Type B pancreatic cell (in vitro differentiated cells): ENCODE measurements at regions not wholly inside any gene's neighbourhood (a gene's known extent, or its start where the extent isn't known, plus 50 kb on each side); places are given as distances from the start of the nearest gene placed in this dataset.

ENCODE experiments used
- DNase-seq: peaks from one replicate; pipeline ENCODE4 v3.0.0; 2021; ENCODE audit warnings: mixed read lengths; ENCODE audit not compliant: unreplicated experiment; ENCODE audit errors: extremely low spot score
- H3K27ac Mint-ChIP-seq: 2 replicates; pipeline ENCODE4 v1.8.0; 2021; ENCODE audit warnings: mild to moderate bottlenecking, mixed read lengths
- H3K27me3 Mint-ChIP-seq: 2 replicates; pipeline ENCODE4 v1.8.0; 2021; ENCODE audit warnings: mixed read lengths
- H3K36me3 Mint-ChIP-seq: 2 replicates; pipeline ENCODE4 v1.8.0; 2021; ENCODE audit warnings: mixed read lengths
- H3K4me1 Mint-ChIP-seq: one replicate; pipeline ENCODE4 v1.8.0; 2021; ENCODE audit warnings: mixed read lengths; ENCODE audit not compliant: unreplicated experiment
- H3K4me3 Mint-ChIP-seq: 2 replicates; pipeline ENCODE4 v1.8.0; 2021; ENCODE audit warnings: mild to moderate bottlenecking, mixed read lengths
- H3K9me3 Mint-ChIP-seq: 2 replicates; pipeline ENCODE4 v1.8.0; 2021; ENCODE audit warnings: mixed read lengths
- CTCF ChIP-seq: fragments of 200-600 bp; sonication (generic); conservative IDR thresholded peaks from 2 replicates; pipeline ENCODE4 v1.5.0; 2021; ENCODE audit warnings: antibody characterized with exemption, mild to moderate bottlenecking

GRCh38 chrX:39555431-39555830 lies 542.3 kb downstream of the BCOR start:
- no peak for TF ChIP-seq CTCF
- DNase-seq, result no peak
- H3K27me3 Mint-ChIP-seq, result no peaks in the 10 kb centered on the region
- no peak overlapping the region for H3K27ac Mint-ChIP-seq
- peaks cover 3% of the 10 kb centered on the region for H3K4me1 Mint-ChIP-seq
- H3K4me3 Mint-ChIP-seq, result no peak overlapping the region
- H3K36me3 Mint-ChIP-seq, result no peaks in the 10 kb centered on the region
- H3K9me3 Mint-ChIP-seq, result no peaks in the 10 kb centered on the region

- peaks cover 3% of the 10 kb centered on the region for H3K4me1 Mint-ChIP-seq
- H3K27ac Mint-ChIP-seq, result no peak overlapping the region
- DNase-seq, result no peak
- H3K9me3 Mint-ChIP-seq, result no peaks in the 10 kb centered on the region
- no peaks in the 10 kb centered on the region for H3K27me3 Mint-ChIP-seq
- no peaks in the 10 kb centered on the region for H3K36me3 Mint-ChIP-seq
- no peak overlapping the region for H3K4me3 Mint-ChIP-seq
- peak; percentile 25 for TF ChIP-seq CTCF
Observed at GRCh38 chrX:39556056-39556455, 541.7 kb downstream of the BCOR start.

GRCh38 chrX:39559229-39559628 lies 538.5 kb downstream of the BCOR start:
- no peak for DNase-seq
- H3K27me3 Mint-ChIP-seq, result no peaks in the 10 kb centered on the region
- no peak for TF ChIP-seq CTCF

GRCh38 chrX:39560271-39560670 lies 537.5 kb downstream of the BCOR start:
- Mint-ChIP-seq H3K27ac (no peak overlapping the region), H3K4me1 (peaks cover 3% of the 10 kb centered on the region), H3K9me3 (peaks cover 7% of the 10 kb centered on the region), H3K36me3 (no peaks in the 10 kb centered on the region), H3K27me3 (no peaks in the 10 kb centered on the region), H3K4me3 (no peak overlapping the region)
- no peak for DNase-seq
- no peak for TF ChIP-seq CTCF

More at GRCh38 chrX:39559229-39559628, 538.5 kb downstream of the BCOR start:
- no peaks in the 10 kb centered on the region for H3K36me3 Mint-ChIP-seq
- H3K27ac Mint-ChIP-seq, result no peak overlapping the region
- peaks cover 7% of the 10 kb centered on the region for H3K9me3 Mint-ChIP-seq
- H3K4me1 Mint-ChIP-seq, result peaks cover 3% of the 10 kb centered on the region
- H3K4me3 Mint-ChIP-seq, result no peak overlapping the region

- no peak overlapping the region for H3K4me3 Mint-ChIP-seq
- no peak for DNase-seq
- peaks cover 3% of the 10 kb centered on the region for H3K4me1 Mint-ChIP-seq
- TF ChIP-seq CTCF, result no peak
- H3K36me3 Mint-ChIP-seq, result no peaks in the 10 kb centered on the region
- peaks cover 7% of the 10 kb centered on the region for H3K9me3 Mint-ChIP-seq
- H3K27me3 Mint-ChIP-seq, result no peaks in the 10 kb centered on the region
- H3K27ac Mint-ChIP-seq, result no peak overlapping the region
Observed at GRCh38 chrX:39563178-39563577, 534.6 kb downstream of the BCOR start.

GRCh38 chrX:39564751-39565150 lies 533.0 kb downstream of the BCOR start:
- Mint-ChIP-seq H3K27me3 (no peaks in the 10 kb centered on the region), H3K27ac (no peak overlapping the region), H3K4me3 (no peak overlapping the region), H3K4me1 (no peaks in the 10 kb centered on the region), H3K9me3 (peaks cover 7% of the 10 kb centered on the region), H3K36me3 (no peaks in the 10 kb centered on the region)
- no peak for TF ChIP-seq CTCF
- DNase-seq, result no peak
